HG02678 (cell line): ENCODE measurements at regions not wholly inside any gene's neighbourhood (a gene's known extent, or its start where the extent isn't known, plus 50 kb on each side); places are given as distances from the start of the nearest gene placed in this dataset.
"Not testable (repeated sequence)": the region's sequence is repeated elsewhere in the genome, so short reads cannot be mapped to it uniquely, and the experiment has no call there.

Source experiments
- ATAC-seq: cut with Tn5 transposase; IDR thresholded peaks from one replicate; pipeline ENCODE4 v1.9.1; 2021; ENCODE audit warnings: mild to moderate bottlenecking, moderate library complexity; ENCODE audit not compliant: unreplicated experiment

GRCh38 chr21:27974152-27974551 lies 1007.3 kb upstream of the ADAMTS5 start:
- not testable (repeated sequence) for ATAC-seq

GRCh38 chr21:27968240-27968639 lies 1001.4 kb upstream of the ADAMTS5 start:
- ATAC-seq, result not testable (repeated sequence)

GRCh38 chr21:27954543-27955165 lies 987.8 kb upstream of the ADAMTS5 start:
- ATAC-seq, result no peak

- ATAC-seq, result no peak
Observed at GRCh38 chr21:27953340-27954045, 986.6 kb upstream of the ADAMTS5 start.

- not testable (repeated sequence) for ATAC-seq
Observed at GRCh38 chr21:27949093-27949492, 982.2 kb upstream of the ADAMTS5 start.

GRCh38 chr21:27930108-27930767 lies 963.4 kb upstream of the ADAMTS5 start:
- not testable (repeated sequence) for ATAC-seq

- not testable (repeated sequence) for ATAC-seq
Observed at GRCh38 chr21:27929179-27929578, 962.3 kb upstream of the ADAMTS5 start.

- ATAC-seq, result not testable (repeated sequence)
Observed at GRCh38 chr21:27928534-27929115, 961.7 kb upstream of the ADAMTS5 start.

- ATAC-seq, result not testable (repeated sequence)
Observed at GRCh38 chr21:27921421-27921820, 954.5 kb upstream of the ADAMTS5 start.

GRCh38 chr21:27917966-27918365 lies 951.1 kb upstream of the ADAMTS5 start:
- not testable (repeated sequence) for ATAC-seq

GRCh38 chr21:27916326-27916725 lies 949.4 kb upstream of the ADAMTS5 start:
- ATAC-seq, result not testable (repeated sequence)

GRCh38 chr21:27912133-27912532 lies 945.2 kb upstream of the ADAMTS5 start:
- ATAC-seq, result not testable (repeated sequence)

GRCh38 chr21:27909487-27909886 lies 942.6 kb upstream of the ADAMTS5 start:
- not testable (repeated sequence) for ATAC-seq

GRCh38 chr21:27908816-27909215 lies 941.9 kb upstream of the ADAMTS5 start:
- ATAC-seq, result not testable (repeated sequence)

GRCh38 chr21:27902904-27903303 lies 936.0 kb upstream of the ADAMTS5 start:
- ATAC-seq, result not testable (repeated sequence)

- ATAC-seq, result not testable (repeated sequence)
Observed at GRCh38 chr21:27893619-27894018, 926.7 kb upstream of the ADAMTS5 start.

GRCh38 chr21:27891495-27891894 lies 924.6 kb upstream of the ADAMTS5 start:
- not testable (repeated sequence) for ATAC-seq

GRCh38 chr21:27887808-27888455 lies 921.0 kb upstream of the ADAMTS5 start:
- ATAC-seq, result not testable (repeated sequence)

GRCh38 chr21:27885296-27885711 lies 918.4 kb upstream of the ADAMTS5 start:
- ATAC-seq, result no peak

GRCh38 chr21:27881331-27881730 lies 914.4 kb upstream of the ADAMTS5 start:
- ATAC-seq, result not testable (repeated sequence)

- ATAC-seq, result not testable (repeated sequence)
Observed at GRCh38 chr21:27872411-27872810, 905.5 kb upstream of the ADAMTS5 start.
